OCI-LY3 (cell line): ENCODE measurements at regions not wholly inside any gene's neighbourhood (a gene's known extent, or its start where the extent isn't known, plus 50 kb on each side); places are given as distances from the start of the nearest gene placed in this dataset.
"Not testable (repeated sequence)": the region's sequence is repeated elsewhere in the genome, so short reads cannot be mapped to it uniquely, and the experiment has no call there.

Experiments
- H2AFZ ChIP-seq: fragments of 200-600, 300-600 bp; shearing (Covaris generic); 2 replicates; pipeline ENCODE4 v1.6.0; 2014; ENCODE audit warnings: antibody characterized with exemption, low read depth, low read length
- H3K27ac ChIP-seq: fragments of 200-600, 300-600 bp; sonication (generic); 2 replicates; pipeline ENCODE4 v1.5.1; 2014; ENCODE audit warnings: mild to moderate bottlenecking, low read length, moderate library complexity, mixed read lengths
- H3K27me3 ChIP-seq: fragments of 200-600, 300-600 bp; sonication (generic); 2 replicates; pipeline ENCODE4 v1.6.1; 2014; ENCODE audit warnings: low read depth, low read length, mixed read lengths
- H3K36me3 ChIP-seq: fragments of 200-600, 300-600 bp; sonication (generic); replicated peaks from 2 replicates; pipeline ENCODE3; 2014; ENCODE audit warnings: low read depth, low read length, mixed read lengths
- H3K4me1 ChIP-seq: fragments of 300-600, 200-600 bp; sonication (generic); 2 replicates; pipeline ENCODE4 v1.6.1; 2014; ENCODE audit warnings: low read length, mixed read lengths
- H3K4me2 ChIP-seq: fragments of 200-600, 300-600 bp; sonication (generic); 2 replicates; pipeline ENCODE4 v1.6.1; 2014; ENCODE audit warnings: low read length, mixed read lengths
- H3K4me3 ChIP-seq: fragments of 300-600, 200-600 bp; sonication (generic); 2 replicates; pipeline ENCODE4 v1.5.1; 2014; ENCODE audit warnings: antibody characterized with exemption, mild to moderate bottlenecking, low read length, moderate library complexity
- H3K79me2 ChIP-seq: fragments of 300-600, 200-600 bp; shearing (Covaris generic); 2 replicates; pipeline ENCODE4 v1.6.1; 2014; ENCODE audit warnings: mild to moderate bottlenecking, low read length, mixed read lengths
- H3K9ac ChIP-seq: fragments of 300-600, 200-600 bp; shearing (Covaris generic); 2 replicates; pipeline ENCODE4 v1.6.0; 2014; ENCODE audit warnings: mild to moderate bottlenecking, low read length, moderate library complexity
- H3K9me3 ChIP-seq: fragments of 200-600, 300-600 bp; shearing (Covaris generic); 2 replicates; pipeline ENCODE4 v1.6.1; 2014; ENCODE audit warnings: low read length, mixed read lengths; ENCODE audit not compliant: insufficient read depth
- H4K20me1 ChIP-seq: fragments of 200-600, 300-600 bp; sonication (generic); 2 replicates; pipeline ENCODE4 v1.6.1; 2016; ENCODE audit warnings: low read length, mixed read lengths; ENCODE audit not compliant: insufficient read depth
- EZH2phosphoT487 ChIP-seq: fragments of 200-600 bp; shearing (Covaris generic); IDR thresholded peaks from 2 replicates; pipeline ENCODE4 v1.6.1; 2018; ENCODE audit warnings: antibody characterized with exemption, mixed run types, low read depth
- TF ChIP-seq, protein P1 (sequence below): fragments of 200-600, 300-600 bp; sonication (generic); IDR thresholded peaks from 2 replicates; pipeline ENCODE4 v1.5.1; 2014; ENCODE audit warnings: antibody characterized with exemption, low read length, low read depth

DNA sequence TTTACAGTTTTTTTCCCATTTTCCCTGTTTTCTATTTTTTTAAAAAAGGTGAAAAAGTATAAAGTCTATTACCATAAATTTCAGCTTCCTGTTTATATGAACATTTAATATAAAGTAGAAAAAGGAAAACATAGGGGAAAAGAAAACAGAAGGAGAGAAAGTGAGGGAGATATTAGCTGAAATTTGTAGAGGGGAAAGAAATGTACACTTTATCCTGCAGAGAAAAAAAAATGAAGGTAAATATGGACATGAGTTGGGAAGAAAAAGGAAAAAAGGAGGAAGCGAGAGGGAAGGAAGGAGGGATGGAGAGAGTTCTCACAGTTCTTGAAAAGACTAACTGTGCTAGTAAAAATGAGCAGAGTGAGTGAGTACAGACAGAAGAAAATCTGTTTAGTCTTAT lies 91.6 kb upstream of the BTG1 start:
- Histone ChIP-seq H2AFZ (no peak overlapping the region), H3K27ac (no peak overlapping the region), H3K27me3 (no peaks in the 10 kb centered on the region), H4K20me1 (no peaks in the 10 kb centered on the region), H3K9ac (no peak overlapping the region), H3K4me2 (no peak overlapping the region), H3K79me2 (no peaks in the 10 kb centered on the region), H3K4me1 (no peaks in the 10 kb centered on the region), H3K4me3 (no peak overlapping the region), H3K36me3 (no peaks in the 10 kb centered on the region), H3K9me3 (no peaks in the 10 kb centered on the region)
- no peak for TF ChIP-seq EZH2phosphoT487
- TF ChIP-seq, protein P1, sequence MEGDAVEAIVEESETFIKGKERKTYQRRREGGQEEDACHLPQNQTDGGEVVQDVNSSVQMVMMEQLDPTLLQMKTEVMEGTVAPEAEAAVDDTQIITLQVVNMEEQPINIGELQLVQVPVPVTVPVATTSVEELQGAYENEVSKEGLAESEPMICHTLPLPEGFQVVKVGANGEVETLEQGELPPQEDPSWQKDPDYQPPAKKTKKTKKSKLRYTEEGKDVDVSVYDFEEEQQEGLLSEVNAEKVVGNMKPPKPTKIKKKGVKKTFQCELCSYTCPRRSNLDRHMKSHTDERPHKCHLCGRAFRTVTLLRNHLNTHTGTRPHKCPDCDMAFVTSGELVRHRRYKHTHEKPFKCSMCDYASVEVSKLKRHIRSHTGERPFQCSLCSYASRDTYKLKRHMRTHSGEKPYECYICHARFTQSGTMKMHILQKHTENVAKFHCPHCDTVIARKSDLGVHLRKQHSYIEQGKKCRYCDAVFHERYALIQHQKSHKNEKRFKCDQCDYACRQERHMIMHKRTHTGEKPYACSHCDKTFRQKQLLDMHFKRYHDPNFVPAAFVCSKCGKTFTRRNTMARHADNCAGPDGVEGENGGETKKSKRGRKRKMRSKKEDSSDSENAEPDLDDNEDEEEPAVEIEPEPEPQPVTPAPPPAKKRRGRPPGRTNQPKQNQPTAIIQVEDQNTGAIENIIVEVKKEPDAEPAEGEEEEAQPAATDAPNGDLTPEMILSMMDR, result no peak

GRCh38 chr12:92235703-92236472 lies 90.2 kb upstream of the BTG1 start:
- Histone ChIP-seq H3K27ac (no peak overlapping the region), H3K4me2 (no peak overlapping the region), H3K36me3 (no peaks in the 10 kb centered on the region), H4K20me1 (no peaks in the 10 kb centered on the region), H3K79me2 (no peaks in the 10 kb centered on the region), H3K27me3 (no peaks in the 10 kb centered on the region), H3K9ac (no peak overlapping the region), H3K9me3 (no peaks in the 10 kb centered on the region), H2AFZ (no peak overlapping the region), H3K4me1 (no peaks in the 10 kb centered on the region), H3K4me3 (no peak overlapping the region)
- TF ChIP-seq, protein P1, result no peak
- no peak for TF ChIP-seq EZH2phosphoT487

DNA sequence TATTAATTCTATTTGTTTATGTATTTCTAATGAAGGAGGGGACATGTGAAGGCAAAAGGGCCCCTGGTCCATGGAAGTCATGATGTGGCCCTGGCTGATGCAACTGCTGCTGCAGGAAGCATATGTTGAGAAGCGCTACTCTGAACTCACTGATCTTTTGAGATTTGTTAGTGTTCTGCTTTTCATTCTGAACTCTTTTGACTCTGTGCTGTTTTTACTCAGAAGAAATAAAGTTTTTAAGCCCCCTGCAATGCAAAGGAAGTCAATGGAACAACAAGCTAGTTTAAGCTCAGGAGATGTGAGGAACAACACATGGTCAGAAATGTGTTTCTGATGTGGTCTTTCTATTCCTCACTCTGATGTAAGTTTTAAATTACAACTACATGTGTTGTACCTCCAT lies 88.9 kb upstream of the BTG1 start:
- Histone ChIP-seq H3K4me1 (no peaks in the 10 kb centered on the region), H3K27me3 (no peaks in the 10 kb centered on the region), H3K9ac (no peak overlapping the region), H3K4me2 (no peak overlapping the region), H3K4me3 (no peak overlapping the region), H3K79me2 (no peaks in the 10 kb centered on the region), H3K36me3 (no peaks in the 10 kb centered on the region), H4K20me1 (no peaks in the 10 kb centered on the region), H3K9me3 (no peaks in the 10 kb centered on the region), H2AFZ (peak overlapping the region; percentile 56), H3K27ac (no peak overlapping the region)
- TF ChIP-seq EZH2phosphoT487, result no peak
- TF ChIP-seq, protein P1, result no peak

DNA sequence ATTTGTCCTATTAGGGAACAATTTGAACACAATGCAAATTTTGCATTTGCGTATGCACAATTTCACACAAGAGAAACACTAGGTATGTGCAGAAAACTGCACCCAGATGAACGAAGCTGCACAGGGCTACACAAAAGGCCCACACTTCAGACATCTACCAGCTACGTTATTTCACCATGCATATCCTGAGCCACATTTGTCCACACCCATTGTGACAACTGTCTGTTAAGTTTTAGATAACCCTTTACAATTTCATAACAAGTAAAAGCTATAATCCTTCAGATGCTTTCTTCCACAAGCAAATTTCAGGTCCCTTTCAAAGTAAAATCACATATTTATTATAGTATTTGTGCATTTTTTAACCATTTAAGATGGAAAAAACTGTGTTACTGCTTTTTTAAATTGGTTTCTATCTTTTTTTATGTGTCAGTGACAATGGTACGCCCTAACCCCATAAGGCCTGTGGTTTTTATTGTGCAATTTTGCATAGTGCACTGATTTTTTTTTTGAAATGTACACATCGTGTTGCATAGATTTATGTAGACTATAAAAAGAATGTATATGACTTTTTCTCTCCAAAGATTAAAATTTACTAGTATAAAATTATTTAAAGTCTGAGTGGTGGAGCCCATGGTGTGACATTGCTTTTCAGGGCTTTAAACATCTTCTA lies 87.8 kb upstream of the BTG1 start:
- Histone ChIP-seq H4K20me1 (no peaks in the 10 kb centered on the region), H3K27me3 (no peaks in the 10 kb centered on the region), H3K9me3 (no peaks in the 10 kb centered on the region), H2AFZ (no peak overlapping the region), H3K79me2 (no peaks in the 10 kb centered on the region), H3K27ac (no peak overlapping the region), H3K4me2 (no peak overlapping the region), H3K9ac (no peak overlapping the region), H3K36me3 (no peaks in the 10 kb centered on the region), H3K4me1 (no peaks in the 10 kb centered on the region), H3K4me3 (no peak overlapping the region)
- TF ChIP-seq, protein P1, result no peak
- TF ChIP-seq EZH2phosphoT487, result no peak

DNA sequence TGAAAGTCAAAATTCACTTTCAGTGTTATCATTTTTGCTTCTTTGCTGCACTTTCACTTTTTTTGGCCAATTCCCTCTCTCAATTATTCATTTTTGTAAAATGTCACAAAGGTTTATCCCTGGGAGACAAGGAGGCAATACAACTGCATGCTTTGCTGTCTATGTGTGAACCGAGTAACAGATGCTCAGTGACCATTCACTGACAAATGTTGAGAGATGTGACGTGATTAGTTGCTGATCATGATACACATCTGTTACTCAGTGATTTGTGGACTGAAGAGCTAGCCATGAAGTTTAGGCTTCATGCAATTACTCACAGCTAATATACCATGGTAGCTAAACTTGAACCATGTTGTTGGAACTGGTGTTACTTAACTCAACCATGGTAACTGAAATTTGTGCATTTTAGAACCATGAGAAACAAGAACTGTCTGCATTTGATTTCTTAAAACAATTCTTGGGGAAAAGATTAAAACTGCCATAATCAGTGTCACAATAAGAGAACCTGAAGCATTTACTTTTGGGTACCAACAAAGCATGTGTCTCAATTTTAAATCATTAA lies 86.8 kb upstream of the BTG1 start:
- not testable (repeated sequence) for H3K36me3 ChIP-seq, H3K4me1 ChIP-seq, H3K4me3 ChIP-seq, H3K4me2 ChIP-seq, H3K9ac ChIP-seq, H3K27ac ChIP-seq, H4K20me1 ChIP-seq, H3K27me3 ChIP-seq, H3K79me2 ChIP-seq, H2AFZ ChIP-seq, H3K9me3 ChIP-seq

DNA sequence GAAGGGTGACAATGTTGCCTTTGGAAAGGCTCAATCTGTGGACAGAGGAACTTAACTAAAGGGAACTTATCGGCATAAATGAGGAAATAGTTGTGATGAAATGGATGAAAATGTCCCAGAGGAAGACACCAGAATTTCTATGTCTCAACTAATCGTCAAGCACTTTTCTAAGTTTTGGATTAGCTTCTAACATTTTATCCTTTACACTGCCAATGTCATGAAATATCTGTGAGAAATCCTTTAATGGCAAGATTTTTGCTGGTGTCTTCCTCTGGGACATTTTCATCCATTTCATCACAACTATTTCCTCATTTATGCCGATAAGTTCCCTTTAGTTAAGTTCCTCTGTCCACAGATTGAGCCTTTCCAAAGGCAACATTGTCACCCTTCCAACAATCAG lies 86.3 kb upstream of the BTG1 start:
- not testable (repeated sequence) for H3K27me3 ChIP-seq, H3K4me2 ChIP-seq, H4K20me1 ChIP-seq, H3K9me3 ChIP-seq, H3K4me3 ChIP-seq, H3K9ac ChIP-seq, H2AFZ ChIP-seq, H3K79me2 ChIP-seq, H3K4me1 ChIP-seq, H3K27ac ChIP-seq, H3K36me3 ChIP-seq
